Hepatocyte (in vitro differentiated cells): ENCODE measurements at regions not wholly inside any gene's neighbourhood (a gene's known extent, or its start where the extent isn't known, plus 50 kb on each side); places are given as distances from the start of the nearest gene placed in this dataset.

Source experiments
- CTCF ChIP-seq: fragments of 200-600 bp; sonication (generic); IDR thresholded peaks from 2 replicates; pipeline ENCODE4 v1.5.1; 2016; ENCODE audit warnings: antibody characterized with exemption, mild to moderate bottlenecking; ENCODE audit not compliant: poor library complexity
- EZH2 ChIP-seq: fragments of 200-600 bp; sonication (generic); IDR thresholded peaks from 2 replicates; pipeline ENCODE4 v1.6.1; 2016; ENCODE audit warnings: antibody characterized with exemption, mild to moderate bottlenecking, borderline replicate concordance

GRCh38 chr4:140254651-140255299, 100.8 kb upstream of the MAML3 start:
- no peak for TF ChIP-seq EZH2
- TF ChIP-seq CTCF = no peak
